ENCODE measurements at regions not wholly inside any gene's neighbourhood (a gene's known extent, or its start where the extent isn't known, plus 50 kb on each side); places are given as distances from the start of the nearest gene placed in this dataset.

DNA sequence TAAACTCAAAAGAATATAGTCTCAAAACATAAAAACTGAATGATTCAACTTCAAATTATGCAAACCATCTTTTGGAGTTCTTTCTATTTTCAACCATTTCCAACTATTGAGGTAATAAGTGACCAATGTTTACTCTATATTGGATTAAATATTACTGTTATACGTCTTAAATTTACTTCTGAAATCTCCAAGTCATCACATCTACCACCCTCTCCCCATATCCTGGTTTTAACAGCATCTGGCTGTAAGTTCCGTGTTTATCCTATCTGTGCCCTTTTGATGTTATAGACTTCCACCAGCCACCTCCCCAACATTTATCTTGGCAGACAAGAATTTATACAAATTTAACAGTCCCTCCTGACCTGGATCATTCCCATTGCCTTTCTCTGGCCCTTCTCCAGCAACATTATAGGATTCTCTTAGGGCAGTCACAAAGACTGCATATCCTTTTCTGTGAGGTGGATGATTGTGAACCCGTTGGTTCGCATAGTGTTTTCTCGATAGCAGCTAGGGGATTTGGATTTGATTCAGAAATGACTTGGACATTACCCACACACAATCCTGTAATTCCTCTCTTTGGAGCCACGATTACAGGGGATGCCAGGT lies 313.4 kb upstream of the FMN2 start:
- no peak for FAIRE-seq
- TF ChIP-seq XRCC3 (IDR thresholded peaks at IDR 0.05) (no peak), CREB1 (IDR thresholded peaks at IDR 0.05) (no peak), CREB1 (CRISPR knock-in tag; IDR thresholded peaks at IDR 0.05) (no peak), ZNF449 (CRISPR knock-in tag; IDR thresholded peaks at IDR 0.05) (no peak), PTBP1 (IDR thresholded peaks at IDR 0.05; ENCODE audit: low read depth, low read length) (no peak), SREBF1 (IDR thresholded peaks at IDR 0.05; ENCODE audit: borderline replicate concordance, low read depth, low read length) (no peak), USF2 (CRISPR knock-in tag; IDR thresholded peaks at IDR 0.05) (no peak), MECOM (CRISPR knock-in tag; IDR thresholded peaks at IDR 0.05) (no peak), ZNF224 (CRISPR knock-in tag; IDR thresholded peaks at IDR 0.05) (no peak), MAX (CRISPR knock-in tag; IDR thresholded peaks at IDR 0.05) (no peak), BHLHE40 (IDR thresholded peaks at IDR 0.05; ENCODE audit: low read length) (no peak), CREM (IDR thresholded peaks at IDR 0.05; ENCODE audit: low read depth) (no peak), PATZ1 (CRISPR knock-in tag; IDR thresholded peaks at IDR 0.05; ENCODE audit: borderline replicate concordance) (no peak), TEAD2 (tag; IDR thresholded peaks at IDR 0.05) (no peak), ZNF584 (CRISPR knock-in tag; IDR thresholded peaks at IDR 0.05; ENCODE audit: low read depth) (no peak), MYNN (IDR thresholded peaks at IDR 0.05) (no peak), MYNN (CRISPR knock-in tag; IDR thresholded peaks at IDR 0.05) (no peak)

More for the DNA sequence above, 313.4 kb upstream of the FMN2 start:
- H3K4me2 ChIP-seq (ENCODE audit: insufficient read depth, low read length), result no peak overlapping the region
- CTCF ChIA-PET (ENCODE audit: low intra/inter-chr PET ratio), result no interaction called here
- no peak overlapping the region for H3K9ac ChIP-seq (ENCODE audit: insufficient read depth in 1 of 2, low read depth in 2 of 2, low read length in 2 of 2)
- 2% methylated on average over 6 of the region's 6 CpGs for WGBS (ENCODE audit: insufficient coverage, low coverage, missing lambda C conversion rate)
- no peak overlapping the region for H2AFZ ChIP-seq (ENCODE audit: low read depth, low read length)
- ATAC-seq (no peak), DNase-seq (ENCODE audit: extremely low read depth in 1 of 4, low spot score in 3 of 4) (no peak)
- no peaks in the 10 kb centered on the region for H3K4me1 ChIP-seq (replicated peaks in 1 of 2; ENCODE audit: control insufficient read depth in 2 of 2, insufficient read depth in 2 of 2, low read length in 2 of 2)
- no TSS peak for BruUV-seq (replicated peaks)
- intact Hi-C loops (cut with micrococcal nuclease) (no loop called here), in situ Hi-C loops (cut with MboI) (no loop called here)
- H3K79me2 ChIP-seq (ENCODE audit: control insufficient read depth, insufficient read depth, low read length), result no peaks in the 10 kb centered on the region
- no peak overlapping the region for H3K4me3 ChIP-seq
- H3K9me1 ChIP-seq (ENCODE audit: control insufficient read depth, insufficient read depth, low read length), result no peaks in the 10 kb centered on the region
- no peak overlapping the region for H3K27ac ChIP-seq (ENCODE audit: extremely low read depth, low read depth, low read length)
- H4K20me1 ChIP-seq (replicated peaks; ENCODE audit: control insufficient read depth, insufficient read depth, low read length), result no peaks in the 10 kb centered on the region
- H3K36me3 ChIP-seq (ENCODE audit: control insufficient read depth, insufficient read depth, low read length), result no peaks in the 10 kb centered on the region
- H3K9me3 ChIP-seq (replicated peaks; ENCODE audit: control insufficient read depth, insufficient read depth, low read depth, low read length), result 0 out of 2 replicates have a peak, but pooled peaks cover 2% of the 10 kb centered on the region
- POLR2A ChIA-PET, result no interaction called here
- H3K27me3 ChIP-seq (ENCODE audit: control insufficient read depth in 2 of 2, insufficient read depth in 2 of 2, low read length in 2 of 2), result no peaks in the 10 kb centered on the region

Data from K562 (cell line).